HEK293 (cell line): ENCODE measurements at regions not wholly inside any gene's neighbourhood (a gene's known extent, or its start where the extent isn't known, plus 50 kb on each side); places are given as distances from the start of the nearest gene placed in this dataset.

ENCODE experiments used
- CTCF ChIA-PET: fragments of 350-600 bp; formaldehyde crosslinking; extraction: SDS; loops from one replicate; lab custom pipeline; 2021; ENCODE audit warnings: antibody characterized with exemption; lab: Yijun Ruan, JAX
- POLR2A ChIA-PET: fragments of 300-600 bp; formaldehyde crosslinking; extraction: SDS; loops from one replicate; lab custom pipeline; 2020; ENCODE audit warnings: antibody characterized with exemption, inconsistent platforms; lab: Yijun Ruan, JAX
- H3K27ac ChIP-seq: fragments of 200-500 bp; sonication (Bioruptor generic); 2 replicates; pipeline ENCODE4 v1.5.1; 2014; ENCODE audit warnings: low read depth, low read length, control low read depth, inconsistent platforms; ENCODE audit errors: extremely low read depth
- H3K36me3 ChIP-seq, 2 experiments: fragments of 200-500 bp in 1 of 2; sonication (Bioruptor generic) in 1 of 2; 1 replicate in 1 of 2; 2 replicates in 1 of 2; pipeline ENCODE4 v1.5.1; 2014 to 2017; ENCODE audit warnings: inconsistent platforms in 2 of 2, low read length in 2 of 2; ENCODE audit not compliant: control insufficient read depth in 2 of 2, insufficient read depth in 1 of 2
- H3K4me1 ChIP-seq: fragments of 200-500 bp; sonication (Bioruptor generic); 2 replicates; pipeline ENCODE4 v1.5.1; 2014; ENCODE audit warnings: mild to moderate bottlenecking, low read length, inconsistent platforms; ENCODE audit not compliant: control insufficient read depth, insufficient read depth
- H3K4me3 ChIP-seq: 2 replicates; pipeline ENCODE4 v1.5.1; 2011; ENCODE audit warnings: low read depth, mild to moderate bottlenecking, control low read depth, low read length, moderate library complexity
- H3K9me3 ChIP-seq: fragments of 200-500 bp; sonication (Bioruptor generic); 2 replicates; pipeline ENCODE4 v1.5.1; 2014; ENCODE audit warnings: low read depth, low read length, inconsistent platforms; ENCODE audit not compliant: control insufficient read depth, insufficient read depth
- BCL6B ChIP-seq: fragments of 450-650 bp; formaldehyde crosslinking; IDR thresholded peaks from 2 replicates; pipeline ENCODE4 v1.5.1; 2017; ENCODE audit warnings: missing biosample characterization, missing genetic modification characterization
- HIC1 ChIP-seq: fragments of 450-650 bp; formaldehyde crosslinking; IDR thresholded peaks from 2 replicates; pipeline ENCODE4 v1.5.1; 2016; ENCODE audit warnings: missing biosample characterization, missing genetic modification characterization
- OSR2 ChIP-seq: fragments of 450-650 bp; formaldehyde crosslinking; IDR thresholded peaks from 2 replicates; pipeline ENCODE4 v1.5.1; 2016; ENCODE audit warnings: missing biosample characterization, missing genetic modification characterization
- PRDM2 ChIP-seq: fragments of 450-650 bp; formaldehyde crosslinking; IDR thresholded peaks from 2 replicates; pipeline ENCODE4 v1.5.1; 2016; ENCODE audit warnings: missing biosample characterization, missing genetic modification characterization, borderline replicate concordance
- SCRT2 ChIP-seq: fragments of 450-650 bp; formaldehyde crosslinking; IDR thresholded peaks from 2 replicates; pipeline ENCODE4 v1.5.1; 2016; ENCODE audit warnings: missing biosample characterization, missing genetic modification characterization
- ZBTB17 ChIP-seq: fragments of 450-650 bp; formaldehyde crosslinking; IDR thresholded peaks from 2 replicates; pipeline ENCODE4 v1.5.1; 2016; ENCODE audit warnings: missing biosample characterization, missing genetic modification characterization
- ZBTB44 ChIP-seq: fragments of 450-650 bp; IDR thresholded peaks from 2 replicates; pipeline ENCODE4 v1.5.1; 2018; ENCODE audit warnings: missing biosample characterization, mild to moderate bottlenecking, missing genetic modification characterization
- ZEB2 ChIP-seq: fragments of 450-650 bp; formaldehyde crosslinking; IDR thresholded peaks from 2 replicates; pipeline ENCODE4 v1.5.1; 2016; ENCODE audit warnings: missing biosample characterization, missing genetic modification characterization
- ZNF121 ChIP-seq: fragments of 450-650 bp; formaldehyde crosslinking; IDR thresholded peaks from 2 replicates; pipeline ENCODE4 v1.5.1; 2016; ENCODE audit warnings: missing biosample characterization, missing genetic modification characterization
- ZNF157 ChIP-seq: fragments of 450-650 bp; formaldehyde crosslinking; IDR thresholded peaks from 2 replicates; pipeline ENCODE4 v1.5.1; 2016; ENCODE audit warnings: missing biosample characterization, missing genetic modification characterization
- ZNF18 ChIP-seq: fragments of 450-650 bp; formaldehyde crosslinking; IDR thresholded peaks from 2 replicates; pipeline ENCODE4 v1.5.1; 2016; ENCODE audit warnings: missing biosample characterization, missing genetic modification characterization
- ZNF2 ChIP-seq: fragments of 450-650 bp; formaldehyde crosslinking; IDR thresholded peaks from 2 replicates; pipeline ENCODE4 v1.5.1; 2016; ENCODE audit warnings: missing biosample characterization, missing genetic modification characterization
- ZNF302 ChIP-seq: fragments of 450-650 bp; formaldehyde crosslinking; IDR thresholded peaks from 2 replicates; pipeline ENCODE4 v1.5.1; 2016; ENCODE audit warnings: missing biosample characterization, missing genetic modification characterization, low read depth
- ZNF335 ChIP-seq: fragments of 450-650 bp; formaldehyde crosslinking; conservative IDR thresholded peaks from 2 replicates; pipeline ENCODE4 v1.5.1; 2016; ENCODE audit warnings: missing biosample characterization, missing genetic modification characterization
- ZNF449 ChIP-seq: fragments of 450-650 bp; formaldehyde crosslinking; IDR thresholded peaks from 2 replicates; pipeline ENCODE4 v1.5.1; 2017; ENCODE audit warnings: missing biosample characterization, mild to moderate bottlenecking, missing genetic modification characterization, moderate library complexity
- ZNF544 ChIP-seq: fragments of 450-650 bp; formaldehyde crosslinking; IDR thresholded peaks from 2 replicates; pipeline ENCODE4 v1.5.0; 2017; ENCODE audit warnings: missing biosample characterization, missing genetic modification characterization
- ZNF571 ChIP-seq: fragments of 450-650 bp; formaldehyde crosslinking; IDR thresholded peaks from 2 replicates; pipeline ENCODE4 v1.5.0; 2017; ENCODE audit warnings: missing biosample characterization, missing genetic modification characterization
- ZNF654 ChIP-seq: fragments of 450-650 bp; formaldehyde crosslinking; IDR thresholded peaks from 2 replicates; pipeline ENCODE4 v1.5.1; 2016; ENCODE audit warnings: low read depth, missing biosample characterization, missing genetic modification characterization
- ZNF768 ChIP-seq: fragments of 450-650 bp; formaldehyde crosslinking; IDR thresholded peaks from 2 replicates; pipeline ENCODE4 v1.5.1; 2018; ENCODE audit warnings: missing biosample characterization, mild to moderate bottlenecking, missing genetic modification characterization
- ZNF837 ChIP-seq: fragments of 450-650 bp; formaldehyde crosslinking; IDR thresholded peaks from 2 replicates; pipeline ENCODE4 v1.5.1; 2016; ENCODE audit warnings: missing biosample characterization, missing genetic modification characterization

GRCh38 chr1:190717055-190717454, 239.4 kb upstream of the BRINP3 start:
- no peaks in the 10 kb centered on the region for H3K9me3 ChIP-seq
- no peak overlapping the region for H3K27ac ChIP-seq
- ChIA-PET POLR2A (no interaction called here), CTCF (no interaction called here)
- H3K4me3 ChIP-seq: no peak overlapping the region
- no peak for TF ChIP-seq ZNF654
- no peak for TF ChIP-seq ZNF18
- no peak for TF ChIP-seq ZEB2 (tag by site-specific recombination)
- TF ChIP-seq ZNF121: no peak
- TF ChIP-seq BCL6B: no peak
- no peak for TF ChIP-seq HIC1 (tag by site-specific recombination)
- TF ChIP-seq ZNF2 (tag by site-specific recombination): no peak
- no peak for TF ChIP-seq SCRT2
- no peak for TF ChIP-seq ZNF157 (tag by site-specific recombination)
- no peak for TF ChIP-seq ZBTB17 (tag by site-specific recombination)
- TF ChIP-seq ZNF544 (tag by site-specific recombination): no peak
- no peak for TF ChIP-seq ZNF571
- no peak for TF ChIP-seq ZNF335
- no peaks in the 10 kb centered on the region for H3K4me1 ChIP-seq
- H3K36me3 ChIP-seq: no peaks in the 10 kb centered on the region

- Histone ChIP-seq H3K4me1 (no peaks in the 10 kb centered on the region), H3K4me3 (no peak overlapping the region), H3K36me3 (no peaks in the 10 kb centered on the region), H3K27ac (no peak overlapping the region), H3K9me3 (no peaks in the 10 kb centered on the region)
- ChIA-PET POLR2A (no interaction called here), CTCF (no interaction called here)
- TF ChIP-seq ZNF449 (tag by site-specific recombination): no peak
- TF ChIP-seq OSR2 (tag by site-specific recombination): no peak
- no peak for TF ChIP-seq ZNF837 (tag by site-specific recombination)
- no peak for TF ChIP-seq ZBTB44
- TF ChIP-seq ZNF302 (tag by site-specific recombination): no peak
- TF ChIP-seq PRDM2 (tag by site-specific recombination): no peak
- TF ChIP-seq ZNF768 (tag by site-specific recombination): no peak
- no peak for TF ChIP-seq ZNF2 (tag by site-specific recombination)
- TF ChIP-seq ZEB2 (tag by site-specific recombination): no peak
These were observed 259.4 kb upstream of the BRINP3 start for GRCh38 chr1:190736971-190737590.
